Heart left ventricle (tissue), 16 donors: ENCODE measurements at regions not wholly inside any gene's neighbourhood (a gene's known extent, or its start where the extent isn't known, plus 50 kb on each side); places are given as distances from the start of the nearest gene placed in this dataset.

Experiments used
- ATAC-seq, 4 donors: fragments of 200-7000 bp; cut with Tn5 transposase; one replicate each; pipeline ENCODE4 v1.9.1; 2020 to 2022; ENCODE audit warnings: moderate library complexity in 4 of 4, mild to moderate bottlenecking in 3 of 4, moderate number of reproducible peaks in 1 of 4
- DNase-seq, 5 donors: peaks; one replicate each; pipeline ENCODE4 v3.0.0-alpha.2; 2020
- H3K27ac ChIP-seq, 12 donors: fragments of 200-600 bp; sonication (generic) in 4 of 12; one replicate each; pipeline versions ENCODE4 v1.5.0 to v1.8.0; 2016 to 2022; ENCODE audit warnings: mild to moderate bottlenecking in 2 of 12
- H3K27me3 ChIP-seq, 9 donors: fragments of 200-600 bp; sonication (generic) in 2 of 9; one replicate each; pipeline versions ENCODE4 v1.5.1 to v1.8.0; 2016 to 2022; ENCODE audit warnings: mild to moderate bottlenecking in 3 of 9
- H3K36me3 ChIP-seq, 9 donors: fragments of 200-600 bp; sonication (generic) in 2 of 9; one replicate each; pipeline versions ENCODE4 v1.5.0 to v1.8.0; 2018 to 2022; ENCODE audit warnings: mild to moderate bottlenecking in 2 of 9
- H3K4me1 ChIP-seq, 12 donors: fragments of 200-600 bp; sonication (generic) in 4 of 12; one replicate each; pipeline versions ENCODE4 v1.5.0 to v1.8.0; 2016 to 2022; ENCODE audit warnings: mild to moderate bottlenecking in 3 of 12
- H3K4me3 ChIP-seq, 12 donors: fragments of 200-600 bp; sonication (generic) in 4 of 12; one replicate each; pipeline versions ENCODE4 v1.5.0 to v1.8.0; 2017 to 2022; ENCODE audit warnings: mild to moderate bottlenecking in 9 of 12, moderate library complexity in 4 of 12
- H3K9me3 ChIP-seq, 12 donors: fragments of 200-600 bp; sonication (generic) in 4 of 12; one replicate each; pipeline versions ENCODE4 v1.5.0 to v1.8.0; 2016 to 2022; ENCODE audit warnings: mild to moderate bottlenecking in 1 of 12
- CTCF ChIP-seq, 12 donors: fragments of 200-600 bp; sonication (generic) in 4 of 12; IDR thresholded peaks; one replicate each; pipeline versions ENCODE4 v1.5.0 to v1.8.0; 2018 to 2022; ENCODE audit warnings: antibody characterized with exemption in 12 of 12, mild to moderate bottlenecking in 5 of 12
- POLR2A ChIP-seq, 2 donors: fragments of 450-650 bp; IDR thresholded peaks; one replicate each; pipeline ENCODE4 v1.6.1; 2017; ENCODE audit warnings: antibody characterized with exemption in 2 of 2, mild to moderate bottlenecking in 2 of 2, moderate library complexity in 2 of 2
- WGBS, 4 donors: extraction: QIAGEN DNeasy Blood & Tissue Kit in 2 of 4; methylation state at CpG; one replicate each; pipeline versions ENCODE4 v1.1.5 to v1.1.7; 2013 to 2018; 5-methylcytosine and 5-hydroxymethylcytosine counted together
- intact Hi-C, 10 donors: fragments of 100-400 bp; cut with DNase I; formaldehyde crosslinking; loops; one replicate each; pipeline versions ENCODE4 v1.11.1 to v1.14.2; 2022
- donor health status: ischemic (EF 13 %, LVEDD 7.1; RV severe dilation, severe dysfunction).
- donor health status: healthy with polysubstance abuse.
- donor health status: DM: no; HTN: yes; CAD: no.
- donor health status: DM: no; HTN: no; CAD: no.
- donor health status: ischemic (EF 25% LVEDD 6.9; RV normal size, moderate dysfunction).
- donor health status: ischemic (EF 25% LVEDD 5.7; RV mildly dilated, moderate dysfunction).
- donor health status: healthy.
- donor health status: DM: yes; HTN: yes; CAD: no.
- donor health status: ischemic (EF 35%, LVEDD 5.7; RV mildly dilated, moderate dysfunction).
- donor health status: nonischemic (EF 11% LVEDD 7.7; RV severe dilation, severe dysfunction).
- donor health status: DM: yes; HTN: yes; CAD: no.
- donor health status: PGD.
- donor health status: ischemic (EF 29% LVEDD 5.4; RV normal size, mild dysfunction).
- donor health status: nonischemic (EF 23%, LVEDD 6.1; RV moderate dilation, normal function).

DNA sequence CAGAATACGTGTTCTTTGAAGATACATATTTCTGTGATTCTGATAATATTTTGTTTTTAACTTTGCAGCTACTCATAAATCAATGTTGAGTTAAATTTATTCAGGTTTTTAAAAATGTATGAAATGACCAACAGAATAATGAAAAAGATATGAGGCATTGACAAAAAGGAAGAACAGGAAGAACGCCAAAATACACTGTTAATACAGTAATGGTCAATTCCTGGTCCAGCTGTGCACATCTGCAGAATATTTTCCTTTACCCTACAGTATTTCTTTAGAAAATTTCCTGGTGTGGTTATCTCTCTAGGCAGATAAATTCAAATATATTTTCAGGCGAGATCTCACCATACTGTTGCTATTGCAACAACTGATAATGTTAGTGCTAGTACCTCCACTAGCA is 203.2 kb upstream of the DGKB start:
- Histone ChIP-seq H3K4me3 (no peak overlapping the region), H3K27me3 (no peaks in the 10 kb centered on the region), H3K9me3 (peaks cover 0 to 4% (median 0%) of the 10 kb centered on the region in 12 donors), H3K36me3 (no peaks in the 10 kb centered on the region), H3K27ac (no peak overlapping the region), H3K4me1 (no peaks in the 10 kb centered on the region)
- ATAC-seq, result no peak
- TF ChIP-seq POLR2A (IDR thresholded peaks at IDR 0.05), result no peak
- TF ChIP-seq CTCF (IDR thresholded peaks at IDR 0.05), result no peak
- WGBS, 4 donors, result 62 to 78% (median 70%) methylated on average over 3 of the region's 3 CpGs
- intact Hi-C loops, result no loop called here
- DNase-seq, result no peak

DNA sequence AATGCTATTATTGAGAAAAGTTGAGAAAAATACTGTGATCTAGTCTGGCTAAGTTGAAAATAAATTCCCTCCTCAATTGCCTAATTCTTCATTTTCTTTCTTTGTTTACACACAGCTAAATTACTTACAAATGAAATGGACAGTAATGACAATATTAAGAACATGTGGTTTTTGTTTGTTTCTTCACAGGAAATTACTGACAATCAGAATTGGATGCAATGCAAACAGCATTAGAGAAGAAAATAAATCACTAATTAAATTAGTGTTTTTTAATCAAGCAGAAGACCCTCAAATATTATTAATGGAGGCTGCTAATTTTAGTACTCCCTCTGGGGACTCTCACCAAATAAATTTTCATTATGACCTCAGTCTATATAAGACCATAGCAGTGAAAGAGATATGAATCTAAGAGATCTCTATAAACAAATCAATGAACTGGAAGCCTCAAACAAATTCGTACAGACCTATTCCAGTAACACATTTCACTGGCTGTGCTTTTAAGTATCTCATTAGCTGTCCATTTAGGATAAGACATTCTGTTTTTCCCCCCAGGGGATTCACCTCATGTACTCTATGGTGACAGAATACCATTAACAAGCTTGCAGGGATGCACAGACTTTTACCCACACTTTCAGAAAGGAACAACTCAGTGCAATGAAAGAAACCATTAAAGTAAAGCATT is 202.0 kb upstream of the DGKB start:
- H3K36me3 ChIP-seq, result no peaks in the 10 kb centered on the region
- ATAC-seq, result no peak
- intact Hi-C loops, result no loop called here
- H3K27ac ChIP-seq, result no peak overlapping the region
- WGBS, 4 donors, result 23 to 47% (median 40%) methylated on average over 1 of the region's 1 CpG
- DNase-seq, result no peak
- no peaks in the 10 kb centered on the region for H3K4me1 ChIP-seq
- TF ChIP-seq CTCF (IDR thresholded peaks at IDR 0.05) (no peak), POLR2A (IDR thresholded peaks at IDR 0.05) (no peak)
- H3K27me3 ChIP-seq, result no peaks in the 10 kb centered on the region
- H3K4me3 ChIP-seq, result no peak overlapping the region
- H3K9me3 ChIP-seq, result peaks cover 0 to under 1% (median 0%) of the 10 kb centered on the region in 12 donors

- intact Hi-C loops, result no loop called here
- H3K4me1 ChIP-seq, result no peaks in the 10 kb centered on the region
- DNase-seq, result no peak
- H3K4me3 ChIP-seq, result no peak overlapping the region
- H3K27me3 ChIP-seq, result no peaks in the 10 kb centered on the region
- ATAC-seq, result no peak
- H3K9me3 ChIP-seq, result no peaks in the 10 kb centered on the region
- H3K36me3 ChIP-seq, result no peaks in the 10 kb centered on the region
- H3K27ac ChIP-seq, result no peak overlapping the region
- TF ChIP-seq CTCF (IDR thresholded peaks at IDR 0.05), result no peak
- no peak for TF ChIP-seq POLR2A (IDR thresholded peaks at IDR 0.05)
Observed at GRCh38 chr7:15099074-15099473, 196.5 kb upstream of the DGKB start.

- intact Hi-C loops, result no loop called here
- Histone ChIP-seq H3K4me1 (no peaks in the 10 kb centered on the region), H3K27me3 (no peaks in the 10 kb centered on the region), H3K27ac (no peak overlapping the region), H3K36me3 (no peaks in the 10 kb centered on the region), H3K4me3 (no peak overlapping the region), H3K9me3 (no peaks in the 10 kb centered on the region)
- TF ChIP-seq CTCF (IDR thresholded peaks at IDR 0.05) (no peak), POLR2A (IDR thresholded peaks at IDR 0.05) (no peak)
- 54 to 74% (median 56%) methylated on average over 4 of the region's 4 CpGs for whole genome bisulfite sequencing, 4 donors
- ATAC-seq (no peak), DNase-seq (no peak)
Observed at GRCh38 chr7:15096853-15097252, 194.3 kb upstream of the DGKB start.
